Thymus (tissue), 11 donors: ENCODE measurements at regions not wholly inside any gene's neighbourhood (a gene's known extent, or its start where the extent isn't known, plus 50 kb on each side); places are given as distances from the start of the nearest gene placed in this dataset.
"Not testable (repeated sequence)": the region's sequence is repeated elsewhere in the genome, so short reads cannot be mapped to it uniquely, and the experiment has no call there.

Experiments
- DNase-seq, 9 donors: peaks; one replicate each; pipeline ENCODE4 v3.0.0-alpha.2; 2013; ENCODE audit warnings: low spot score in 9 of 9, low read depth in 6 of 9, missing footprints in 1 of 9
- H3K27ac ChIP-seq, 2 donors: one replicate each; pipeline ENCODE4 v1.5.1; 2013; ENCODE audit warnings: control low read depth in 1 of 2, low read depth in 1 of 2, low read length in 1 of 2, mild to moderate bottlenecking in 1 of 2, moderate library complexity in 1 of 2
- H3K27me3 ChIP-seq, 2 donors: one replicate each; pipeline ENCODE4 v1.5.1; 2013; ENCODE audit warnings: low read length in 1 of 2; ENCODE audit not compliant: control insufficient read depth in 2 of 2, insufficient read depth in 1 of 2
- H3K36me3 ChIP-seq, 2 donors: one replicate each; pipeline ENCODE4 v1.5.1; 2013; ENCODE audit warnings: low read length in 1 of 2, mild to moderate bottlenecking in 1 of 2, moderate library complexity in 1 of 2; ENCODE audit not compliant: control insufficient read depth in 2 of 2, insufficient read depth in 2 of 2
- H3K4me1 ChIP-seq, 2 donors: one replicate each; pipeline ENCODE4 v1.5.1; 2013; ENCODE audit warnings: low read length in 2 of 2; ENCODE audit not compliant: control insufficient read depth in 2 of 2, insufficient read depth in 2 of 2
- H3K4me3 ChIP-seq, 2 donors: one replicate each; pipeline ENCODE4 v1.5.1; 2013; ENCODE audit warnings: low read length in 2 of 2, control low read depth in 1 of 2, mild to moderate bottlenecking in 1 of 2
- H3K9me3 ChIP-seq, 2 donors: one replicate each; pipeline ENCODE4 v1.5.1; 2013; ENCODE audit warnings: low read length in 1 of 2, mild to moderate bottlenecking in 1 of 2; ENCODE audit not compliant: control insufficient read depth in 2 of 2, insufficient read depth in 1 of 2
- WGBS: extraction: QIAGEN DNeasy Blood & Tissue Kit; methylation state at CpG from one replicate; pipeline ENCODE4 v1.1.7; 2013; 5-methylcytosine and 5-hydroxymethylcytosine counted together
- donor health status: healthy.

DNA sequence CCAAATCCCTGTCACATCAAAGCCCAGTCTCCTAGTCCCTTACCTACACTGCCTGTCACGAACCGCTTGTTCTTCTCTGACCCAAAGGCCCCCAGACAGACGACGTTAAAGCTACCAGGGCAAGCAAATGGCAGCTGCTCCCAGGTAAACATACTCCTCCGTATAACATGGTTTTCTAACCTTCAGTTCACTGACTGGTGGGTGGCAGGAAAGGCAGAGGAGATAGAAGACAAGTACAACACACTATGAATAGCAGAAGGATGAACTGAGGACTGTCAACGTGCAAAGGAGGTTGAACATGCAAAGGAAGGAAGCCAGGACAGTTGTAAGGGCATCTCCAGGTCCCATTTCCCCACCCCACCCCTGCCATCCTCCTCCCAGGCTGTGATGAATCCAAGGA is 449.8 kb downstream of the SHISA9 start:
- no peaks in the 10 kb centered on the region for H3K9me3 ChIP-seq
- no peak overlapping the region for H3K27ac ChIP-seq
- no peaks in the 10 kb centered on the region for H3K36me3 ChIP-seq
- H3K4me1 ChIP-seq, result no peaks in the 10 kb centered on the region
- WGBS, result 88% methylated on average over 6 of the region's 6 CpGs
- H3K27me3 ChIP-seq, result no peaks in the 10 kb centered on the region
- no peak for DNase-seq
- no peak overlapping the region for H3K4me3 ChIP-seq

DNA sequence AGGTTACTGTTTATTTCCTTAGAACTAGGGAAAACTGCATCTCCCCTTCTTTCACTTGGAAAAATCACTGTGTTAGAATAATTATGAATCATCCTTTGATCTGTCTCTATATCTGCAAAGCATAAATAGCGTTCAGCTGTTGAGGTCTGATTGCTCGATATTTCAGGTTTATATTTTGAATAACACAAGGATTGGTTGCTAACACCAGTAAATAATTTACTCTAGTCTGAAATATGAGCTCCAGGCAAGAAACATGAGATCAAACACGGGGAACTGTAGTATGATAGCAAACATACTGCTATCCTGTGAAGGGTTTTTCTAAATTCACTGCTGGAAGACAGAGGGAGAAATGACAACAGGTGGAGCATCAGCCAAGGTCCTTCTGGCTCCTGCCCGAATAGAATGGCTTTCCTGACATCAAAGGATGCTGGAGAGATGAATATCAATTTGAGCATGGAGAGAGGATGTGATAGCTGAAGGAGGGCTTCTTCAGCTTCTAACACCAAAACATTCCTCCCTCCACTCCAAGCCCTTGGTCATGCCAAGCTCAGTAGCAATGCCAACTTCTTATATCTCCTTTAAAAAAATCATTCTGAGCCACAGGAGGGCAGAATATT is 450.3 kb downstream of the SHISA9 start:
- H3K4me1 ChIP-seq, result no peaks in the 10 kb centered on the region
- no peaks in the 10 kb centered on the region for H3K9me3 ChIP-seq
- no peaks in the 10 kb centered on the region for H3K36me3 ChIP-seq
- H3K27me3 ChIP-seq, result no peaks in the 10 kb centered on the region
- no peak for DNase-seq
- H3K4me3 ChIP-seq, result no peak overlapping the region
- H3K27ac ChIP-seq, result no peak overlapping the region
- WGBS, result 79% methylated on average over 4 of the region's 4 CpGs

DNA sequence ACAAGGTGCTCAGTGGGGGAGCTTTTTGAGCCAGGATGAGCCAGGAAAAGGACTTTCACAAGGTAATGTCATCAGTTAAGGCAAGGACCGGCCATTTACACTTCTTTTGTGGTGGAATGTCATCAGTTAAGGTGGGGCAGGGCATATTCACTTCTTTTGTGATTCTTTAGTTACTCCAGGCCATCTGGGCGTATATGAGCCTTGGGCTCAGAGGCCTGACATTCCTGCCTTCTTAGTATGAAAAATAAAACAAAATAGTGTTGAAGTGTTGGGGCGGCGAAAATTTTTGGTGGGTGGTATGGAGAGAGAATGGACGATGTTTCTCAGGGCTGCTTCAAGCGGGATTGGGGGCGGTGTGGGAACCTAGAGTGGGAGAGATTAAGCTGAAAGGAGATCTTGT is 451.4 kb downstream of the SHISA9 start:
- WGBS, result 81% methylated on average over 6 of the region's 7 CpGs
- H3K4me3 ChIP-seq, H3K9me3 ChIP-seq: not testable (repeated sequence)

DNA sequence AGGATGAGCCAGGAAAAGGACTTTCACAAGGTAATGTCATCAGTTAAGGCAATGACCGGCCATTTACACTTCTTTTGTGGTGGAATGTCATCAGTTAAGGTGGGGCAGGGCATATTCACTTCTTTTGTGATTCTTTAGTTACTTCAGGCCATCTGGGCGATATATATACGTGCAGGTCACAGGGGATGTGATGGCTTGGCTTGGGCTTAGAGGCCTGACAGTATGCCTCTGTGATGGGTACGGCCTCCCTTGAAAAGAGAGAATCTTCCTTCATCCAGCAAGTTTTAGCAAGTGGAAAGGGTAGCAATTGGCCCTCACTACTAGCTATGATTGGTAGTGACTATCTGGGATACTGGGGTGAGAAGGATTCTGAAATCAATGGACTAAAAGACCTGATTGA is 456.4 kb downstream of the SHISA9 start:
- not testable (repeated sequence) for H3K27me3 ChIP-seq, H3K9me3 ChIP-seq, DNase-seq, H3K4me1 ChIP-seq, H3K4me3 ChIP-seq, H3K27ac ChIP-seq, H3K36me3 ChIP-seq
- WGBS, result 86% methylated on average over 4 of the region's 4 CpGs

More for the DNA sequence above, 451.4 kb downstream of the SHISA9 start:
- not testable (repeated sequence) for H3K27me3 ChIP-seq, H3K36me3 ChIP-seq, H3K4me1 ChIP-seq, H3K27ac ChIP-seq, DNase-seq

DNA sequence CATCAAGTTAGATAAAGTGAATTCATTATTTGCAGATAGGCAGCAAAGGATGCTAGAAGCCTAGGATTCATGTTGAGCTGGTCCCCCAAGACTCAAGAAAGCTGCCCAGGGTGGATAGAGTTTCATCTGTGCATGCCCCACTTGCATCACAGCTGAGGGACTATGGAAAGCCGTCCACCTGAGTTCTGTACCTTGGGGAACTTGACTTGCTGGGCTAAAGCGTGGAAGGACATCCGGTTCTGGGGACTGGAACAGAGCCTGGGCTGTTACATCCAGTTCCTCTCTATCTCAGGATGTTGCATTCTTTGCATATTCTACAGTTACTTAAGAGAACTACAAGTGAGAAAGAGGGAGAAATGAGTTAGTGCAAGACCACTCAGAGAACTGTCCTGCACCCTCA is 458.4 kb downstream of the SHISA9 start:
- no peak for DNase-seq
- H3K36me3 ChIP-seq, result no peaks in the 10 kb centered on the region
- H3K27me3 ChIP-seq, result no peaks in the 10 kb centered on the region
- H3K27ac ChIP-seq, result no peak overlapping the region
- H3K9me3 ChIP-seq, result no peaks in the 10 kb centered on the region
- no peaks in the 10 kb centered on the region for H3K4me1 ChIP-seq
- WGBS, result 94% methylated on average over 3 of the region's 3 CpGs
- H3K4me3 ChIP-seq, result no peak overlapping the region

DNA sequence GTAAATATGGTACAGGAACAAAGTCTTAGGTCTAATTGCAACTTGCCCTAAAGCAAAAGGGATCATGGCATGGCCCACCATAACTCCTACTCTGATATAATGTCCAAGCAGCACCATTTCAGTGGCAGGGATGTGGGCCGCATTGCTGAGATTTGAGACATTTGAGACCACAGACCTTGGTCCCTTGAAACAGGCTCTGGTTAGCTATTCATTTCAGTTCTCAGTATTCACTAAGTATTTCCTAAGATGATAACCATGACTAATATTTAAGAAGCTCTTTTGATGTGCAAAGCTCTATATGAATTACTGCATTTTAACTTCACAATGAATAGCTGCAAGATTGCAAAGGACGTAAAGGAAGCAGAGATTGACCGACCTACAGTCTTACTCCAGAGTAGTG is 471.0 kb downstream of the SHISA9 start:
- no peak overlapping the region for H3K4me3 ChIP-seq
- H3K9me3 ChIP-seq, result no peaks in the 10 kb centered on the region
- no peaks in the 10 kb centered on the region for H3K4me1 ChIP-seq
- H3K36me3 ChIP-seq, result no peaks in the 10 kb centered on the region
- DNase-seq, result no peak
- H3K27me3 ChIP-seq, result no peaks in the 10 kb centered on the region
- H3K27ac ChIP-seq, result no peak overlapping the region
- 96% methylated on average over 3 of the region's 3 CpGs for WGBS

DNA sequence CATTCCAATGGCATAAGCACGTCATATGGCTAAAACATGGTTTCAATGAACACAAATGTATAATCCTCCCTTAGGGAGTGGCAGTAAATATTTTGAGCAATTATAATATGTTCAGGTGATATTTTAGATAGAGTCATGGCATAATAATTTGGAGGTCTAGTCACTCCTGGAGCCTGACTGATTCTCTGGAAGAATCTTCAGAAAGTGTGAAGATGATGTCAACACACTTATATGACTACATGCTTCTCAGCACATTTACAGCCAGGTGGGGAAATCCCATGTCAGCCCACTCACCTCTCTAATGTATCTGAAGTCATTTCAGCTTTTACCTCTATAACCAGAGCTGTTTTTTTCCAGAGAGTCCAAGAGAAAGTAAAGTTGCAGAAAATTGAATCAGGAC is 474.8 kb downstream of the SHISA9 start:
- no peak overlapping the region for H3K27ac ChIP-seq
- no peak overlapping the region for H3K4me3 ChIP-seq
- 86% methylated on average over 1 of the region's 1 CpG for WGBS
- no peaks in the 10 kb centered on the region for H3K4me1 ChIP-seq
- no peak for DNase-seq
- H3K27me3 ChIP-seq, result no peaks in the 10 kb centered on the region
- no peaks in the 10 kb centered on the region for H3K9me3 ChIP-seq
- no peaks in the 10 kb centered on the region for H3K36me3 ChIP-seq

DNA sequence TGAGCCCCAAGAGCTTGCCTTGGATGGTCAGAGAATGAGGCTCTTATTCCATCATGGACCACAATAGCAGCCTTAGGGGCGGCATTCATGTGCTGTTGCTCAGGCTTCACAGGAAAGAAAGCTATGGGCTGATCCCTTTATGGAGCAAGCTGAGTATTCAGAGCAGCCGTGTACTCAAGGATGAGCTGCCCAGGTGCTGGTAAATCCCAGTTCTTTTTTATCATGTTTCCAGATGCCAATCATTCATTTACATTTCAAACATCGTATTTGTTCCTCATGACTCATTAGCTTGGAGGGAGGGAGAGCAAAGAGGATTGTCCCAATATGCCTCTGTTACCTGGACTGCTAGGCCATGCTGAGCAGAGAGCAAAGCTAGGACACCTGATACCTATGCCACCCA is 475.7 kb downstream of the SHISA9 start:
- H3K36me3 ChIP-seq, result no peaks in the 10 kb centered on the region
- DNase-seq, result no peak
- H3K27ac ChIP-seq, result no peak overlapping the region
- no peak overlapping the region for H3K4me3 ChIP-seq
- H3K27me3 ChIP-seq, result no peaks in the 10 kb centered on the region
- H3K4me1 ChIP-seq, result no peaks in the 10 kb centered on the region
- H3K9me3 ChIP-seq, result no peaks in the 10 kb centered on the region
- WGBS, result 93% methylated on average over 3 of the region's 3 CpGs

DNA sequence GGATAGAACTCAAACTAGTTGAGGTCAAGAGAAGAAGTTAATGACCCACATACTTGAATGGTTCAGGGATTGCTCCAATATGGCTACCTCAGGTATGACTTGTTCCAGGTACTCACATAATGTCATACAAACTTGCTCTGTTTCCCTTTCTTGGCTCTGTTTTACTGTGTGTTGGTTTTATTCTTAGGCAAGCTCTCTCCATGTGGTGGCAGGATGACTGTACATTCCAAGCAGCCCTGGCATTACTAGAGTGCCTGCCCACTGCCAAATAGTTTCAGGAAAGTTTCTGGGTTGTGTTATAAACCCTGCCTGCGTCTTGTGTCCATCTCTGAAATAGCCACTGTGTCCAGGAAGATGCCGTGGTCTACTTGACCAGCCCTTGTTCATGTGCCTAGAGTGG is 476.8 kb downstream of the SHISA9 start:
- no peak overlapping the region for H3K4me3 ChIP-seq
- H3K27ac ChIP-seq, result no peak overlapping the region
- DNase-seq, result no peak
- no peaks in the 10 kb centered on the region for H3K9me3 ChIP-seq
- WGBS, result 80% methylated on average over 2 of the region's 2 CpGs
- no peaks in the 10 kb centered on the region for H3K27me3 ChIP-seq
- no peaks in the 10 kb centered on the region for H3K36me3 ChIP-seq
- no peaks in the 10 kb centered on the region for H3K4me1 ChIP-seq

DNA sequence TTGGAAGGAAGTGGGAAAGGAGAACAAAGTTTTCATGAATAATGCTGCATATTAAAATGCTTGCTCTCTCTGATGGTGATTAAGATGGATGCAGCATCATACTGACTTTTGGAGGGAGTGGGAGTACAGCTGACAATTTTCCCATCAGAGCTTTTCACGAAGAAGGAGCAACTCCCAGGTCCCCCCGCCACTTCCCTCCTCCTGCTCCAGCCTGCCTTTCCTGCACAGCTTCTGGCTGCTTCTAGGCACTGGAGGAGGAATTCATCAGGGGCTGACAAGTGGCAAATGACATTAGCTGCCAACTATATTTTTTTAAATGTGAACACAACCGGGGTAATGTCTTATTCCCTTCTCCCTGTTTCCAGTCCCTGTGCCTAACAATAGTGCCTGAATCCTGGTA is 477.9 kb downstream of the SHISA9 start:
- H3K27ac ChIP-seq, result no peak overlapping the region
- WGBS, result 77% methylated on average over 3 of the region's 3 CpGs
- no peak overlapping the region for H3K4me3 ChIP-seq
- H3K4me1 ChIP-seq, result no peaks in the 10 kb centered on the region
- H3K27me3 ChIP-seq, result no peaks in the 10 kb centered on the region
- no peak for DNase-seq
- no peaks in the 10 kb centered on the region for H3K36me3 ChIP-seq
- no peaks in the 10 kb centered on the region for H3K9me3 ChIP-seq
